Smooth muscle cell of the brain vasculature (primary cell): ENCODE measurements at regions not wholly inside any gene's neighbourhood (a gene's known extent, or its start where the extent isn't known, plus 50 kb on each side); places are given as distances from the start of the nearest gene placed in this dataset.

Source experiments
- DNase-seq: peaks from one replicate; pipeline ENCODE4 v3.0.0-alpha.2; 2012; ENCODE audit warnings: low read depth, low spot score

DNA sequence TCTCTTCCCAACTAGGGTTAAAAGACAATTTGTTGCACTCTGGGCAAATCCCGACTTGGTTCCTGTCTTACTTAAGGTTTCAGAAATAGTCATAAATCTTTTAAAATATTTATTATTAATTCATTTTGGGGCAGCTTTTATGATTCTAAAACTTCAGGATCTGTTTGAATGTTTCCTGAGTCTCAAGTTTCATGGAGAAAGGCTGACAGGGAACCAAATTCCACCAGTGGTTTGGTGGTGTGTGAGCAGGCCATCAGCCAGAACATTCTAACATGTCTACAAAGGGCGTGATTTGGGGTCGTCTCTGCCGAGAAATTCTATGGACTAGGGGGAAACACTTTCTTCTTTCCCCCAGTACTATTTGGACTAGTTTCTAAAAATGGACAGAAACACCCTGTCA, 366.4 kb downstream of the ZNF521 start:
- no peak for DNase-seq

- DNase-seq, result no peak
Measured at GRCh38 chr18:24986666-24987302, 365.2 kb downstream of the ZNF521 start.

DNA sequence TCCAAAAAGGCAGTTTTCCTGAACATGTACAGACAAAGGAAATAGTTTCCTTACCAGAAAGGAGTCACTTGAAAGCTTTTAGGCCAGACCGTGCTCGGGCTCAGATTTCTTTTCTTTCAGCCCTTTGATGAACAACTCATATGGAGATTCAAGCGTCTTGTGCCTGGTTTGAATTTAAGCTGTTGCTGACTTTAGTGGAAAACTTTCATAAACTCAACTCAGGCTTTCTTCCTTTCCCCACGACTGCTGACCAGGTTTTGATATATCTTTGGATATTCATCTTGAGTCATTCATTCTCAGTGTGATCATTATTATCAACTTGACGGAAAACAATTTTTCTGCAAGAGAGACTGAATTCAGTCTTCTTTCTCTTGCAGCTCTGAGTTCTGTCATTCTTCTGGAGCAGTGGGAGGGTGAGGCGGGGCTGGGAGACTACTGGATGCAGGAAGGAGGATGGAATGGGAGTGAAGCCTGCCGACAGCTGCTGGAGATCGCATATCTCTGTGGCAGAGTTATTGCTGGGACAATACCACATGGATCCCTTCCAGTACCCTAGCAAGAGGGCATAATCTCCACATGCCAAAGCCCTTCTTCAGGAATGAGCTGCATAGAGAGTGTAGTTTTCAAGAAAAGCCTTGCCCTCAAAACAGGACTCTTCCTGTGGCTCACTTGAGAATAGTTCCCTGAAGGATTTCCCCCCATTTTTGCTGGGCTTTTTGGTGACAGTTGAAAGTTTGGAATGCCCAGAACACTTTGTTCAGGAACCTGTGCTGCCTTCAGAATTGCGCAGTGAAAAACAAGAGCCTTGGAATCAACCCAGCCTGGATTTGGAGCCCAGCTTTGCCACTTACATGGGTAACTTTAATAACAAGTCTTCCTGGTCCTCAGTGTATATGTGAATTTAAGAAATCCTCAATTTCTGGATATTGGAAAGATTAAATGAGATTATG, 364.4 kb downstream of the ZNF521 start:
- DNase-seq, result no peak

GRCh38 chr18:24988253-24988840, 363.6 kb downstream of the ZNF521 start:
- no peak for DNase-seq

DNA sequence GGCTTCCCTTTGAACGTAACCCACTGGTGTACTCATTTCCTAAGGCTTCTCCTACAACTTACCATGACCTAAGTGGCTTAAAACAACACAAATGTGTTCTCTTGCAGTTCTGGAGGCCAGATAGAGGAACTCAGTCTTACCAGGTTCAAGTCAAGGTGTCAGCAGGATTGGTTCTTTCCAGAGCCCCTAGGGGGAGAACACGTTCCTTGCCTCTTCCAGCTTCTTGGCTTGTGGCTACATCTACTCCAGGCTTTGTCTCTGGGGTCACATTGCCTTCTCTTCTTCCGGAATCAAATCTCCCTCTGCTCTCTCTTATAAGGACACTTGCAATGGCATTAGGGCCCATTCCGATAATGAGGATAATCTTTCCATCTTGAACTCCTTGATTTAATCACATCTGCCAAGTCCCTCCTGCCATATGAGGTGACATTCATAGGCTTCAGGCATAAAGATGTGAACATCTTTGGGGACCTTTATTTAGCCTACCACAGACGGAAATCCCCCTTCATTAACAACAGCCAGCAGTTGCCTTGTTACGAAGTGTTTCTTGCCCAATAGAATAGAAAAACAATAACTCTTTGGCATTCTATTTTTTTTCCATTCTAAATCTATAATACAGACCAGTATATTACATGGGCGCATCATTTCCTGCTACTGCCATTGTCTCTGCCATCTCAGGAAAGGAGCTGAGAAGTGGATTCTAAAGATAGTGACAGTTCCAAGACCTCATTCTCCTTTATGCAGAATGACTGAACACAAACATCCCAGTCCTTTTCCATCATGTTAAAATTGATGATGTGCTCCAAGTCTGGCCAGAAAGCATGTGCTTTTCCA, 362.0 kb downstream of the ZNF521 start:
- no peak for DNase-seq

GRCh38 chr18:24990671-24991134, 361.3 kb downstream of the ZNF521 start:
- no peak for DNase-seq

GRCh38 chr18:24991141-24992060, 360.6 kb downstream of the ZNF521 start:
- DNase-seq, result no peak

DNA sequence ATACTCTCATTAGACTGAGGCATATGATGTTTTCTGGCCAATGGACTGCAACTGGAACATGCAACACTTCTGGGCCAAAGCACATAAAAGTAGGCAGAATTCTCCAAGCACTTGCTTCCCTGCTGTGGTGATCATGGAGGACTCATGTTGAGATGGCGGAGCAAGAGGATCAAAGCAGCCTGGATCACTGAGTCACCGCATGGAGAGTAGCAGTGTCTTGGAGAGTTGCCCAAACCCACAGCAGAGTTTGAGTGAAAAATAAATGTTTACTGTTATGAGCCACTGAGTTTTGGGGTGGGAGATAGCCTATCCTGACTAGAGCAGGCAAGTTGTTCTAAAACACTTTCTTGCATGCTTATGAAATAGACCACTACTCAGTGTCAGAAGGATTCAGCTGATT, 359.5 kb downstream of the ZNF521 start:
- no peak for DNase-seq

GRCh38 chr18:24993628-24994027, 358.3 kb downstream of the ZNF521 start:
- no peak for DNase-seq

DNA sequence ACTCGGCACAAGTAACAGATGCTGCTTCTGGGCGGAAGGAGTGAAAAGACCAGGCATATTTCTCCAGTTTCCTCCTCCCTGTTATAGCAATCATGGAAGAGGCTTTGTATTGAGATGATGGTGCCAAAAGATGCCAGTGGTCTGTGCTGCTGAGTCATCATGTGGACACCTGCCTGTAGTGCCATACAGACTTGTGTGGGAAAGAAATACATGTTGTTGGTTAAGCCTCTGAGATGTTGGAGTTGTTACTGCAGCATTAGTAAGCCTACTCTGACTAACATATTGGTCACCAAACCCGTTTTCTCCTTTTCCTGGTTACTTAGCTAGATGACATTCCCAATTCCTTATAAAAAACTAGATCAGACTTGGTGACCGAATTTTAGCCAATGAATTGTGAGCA, 356.9 kb downstream of the ZNF521 start:
- no peak for DNase-seq

- DNase-seq, result no peak
Measured at GRCh38 chr18:24995755-24996154, 356.2 kb downstream of the ZNF521 start.

GRCh38 chr18:24999650-25000267, 352.2 kb downstream of the ZNF521 start:
- no peak for DNase-seq

GRCh38 chr18:25001803-25002202, 350.2 kb downstream of the ZNF521 start:
- DNase-seq, result no peak

GRCh38 chr18:25005541-25006403, 346.2 kb downstream of the ZNF521 start:
- no peak for DNase-seq

DNA sequence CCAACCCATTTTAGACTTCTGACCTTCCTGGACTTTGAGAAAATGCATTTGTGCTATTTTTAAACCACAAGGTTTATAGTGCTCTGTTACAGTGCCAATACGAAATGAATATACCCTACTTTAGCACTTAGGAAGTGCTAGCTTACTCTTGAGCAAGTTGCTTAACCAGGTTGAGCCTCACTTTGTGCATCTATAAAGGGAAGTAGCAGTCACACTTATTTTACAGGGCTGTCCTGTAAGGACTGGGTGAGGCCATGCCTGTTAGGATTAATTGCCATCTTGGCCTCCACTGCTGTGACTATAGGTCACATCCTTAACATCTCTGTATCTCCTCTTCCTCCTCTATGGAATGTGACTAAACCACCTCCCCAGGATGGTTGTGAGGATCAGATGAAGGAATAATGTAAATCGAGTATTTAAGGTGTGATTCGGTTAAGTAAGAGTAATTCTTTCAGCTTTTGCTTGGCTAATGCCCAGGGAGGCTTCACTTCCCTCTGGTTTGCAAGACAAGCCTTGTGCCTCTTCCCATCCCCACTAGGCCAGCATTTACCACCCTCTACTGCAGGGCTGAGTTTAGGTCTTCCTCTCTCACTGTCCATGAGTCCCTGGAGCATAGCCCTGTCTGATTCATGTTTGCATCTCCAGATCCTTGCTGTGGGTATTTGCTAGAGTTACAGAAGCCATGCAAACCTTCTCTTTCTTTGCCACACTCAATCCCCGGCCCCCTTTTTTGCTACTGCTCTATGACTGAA, 341.2 kb downstream of the ZNF521 start:
- no peak for DNase-seq
